ENCODE measurements at regions not wholly inside any gene's neighbourhood (a gene's known extent, or its start where the extent isn't known, plus 50 kb on each side); places are given as distances from the start of the nearest gene placed in this dataset.

GRCh38 chr14:101496776-101497683, 64.3 kb upstream of the DIO3 start:
- TF ChIP-seq CTCF (IDR thresholded peaks at IDR 0.05; ENCODE audit: unreplicated experiment): no peak
- peaks cover 9% of the 10 kb centered on the region for H3K9me3 Mint-ChIP-seq (ENCODE audit: low read depth)
- peaks cover 2% of the 10 kb centered on the region for H3K36me3 Mint-ChIP-seq (ENCODE audit: insufficient read depth)
- H3K27me3 Mint-ChIP-seq: peaks cover 20% of the 10 kb centered on the region
- no peak overlapping the region for H3K27ac Mint-ChIP-seq
- peaks cover 1% of the 10 kb centered on the region for H3K4me1 Mint-ChIP-seq (ENCODE audit: low read depth)
- no peak for DNase-seq (ENCODE audit: low spot score, unreplicated experiment)
- H3K4me3 Mint-ChIP-seq (ENCODE audit: low read depth): no peak overlapping the region

- DNase-seq (ENCODE audit: low spot score, unreplicated experiment): no peak
- Mint-ChIP-seq H3K27ac (no peak overlapping the region), H3K9me3 (ENCODE audit: low read depth) (peaks cover 9% of the 10 kb centered on the region), H3K4me3 (ENCODE audit: low read depth) (no peak overlapping the region), H3K27me3 (peaks cover 23% of the 10 kb centered on the region), H3K36me3 (ENCODE audit: insufficient read depth) (peaks cover 2% of the 10 kb centered on the region), H3K4me1 (ENCODE audit: low read depth) (peaks cover 1% of the 10 kb centered on the region)
- TF ChIP-seq CTCF (IDR thresholded peaks at IDR 0.05; ENCODE audit: unreplicated experiment): no peak
Measured at GRCh38 chr14:101497684-101498525, 63.4 kb upstream of the DIO3 start.

- H3K27ac Mint-ChIP-seq: no peak overlapping the region
- TF ChIP-seq CTCF (IDR thresholded peaks at IDR 0.05; ENCODE audit: unreplicated experiment): no peak
- peaks cover 1% of the 10 kb centered on the region for H3K4me1 Mint-ChIP-seq (ENCODE audit: low read depth)
- H3K9me3 Mint-ChIP-seq (ENCODE audit: low read depth): peaks cover 7% of the 10 kb centered on the region
- H3K36me3 Mint-ChIP-seq (ENCODE audit: insufficient read depth): peaks cover 2% of the 10 kb centered on the region
- H3K4me3 Mint-ChIP-seq (ENCODE audit: low read depth): no peak overlapping the region
- DNase-seq (ENCODE audit: low spot score, unreplicated experiment): no peak
- H3K27me3 Mint-ChIP-seq: peaks cover 24% of the 10 kb centered on the region
Measured at GRCh38 chr14:101498526-101498860, 62.8 kb upstream of the DIO3 start.

- H3K36me3 Mint-ChIP-seq (ENCODE audit: insufficient read depth): peaks cover 2% of the 10 kb centered on the region
- no peak overlapping the region for H3K27ac Mint-ChIP-seq
- no peak overlapping the region for H3K4me3 Mint-ChIP-seq (ENCODE audit: low read depth)
- DNase-seq (ENCODE audit: low spot score, unreplicated experiment): no peak
- no peak for TF ChIP-seq CTCF (IDR thresholded peaks at IDR 0.05; ENCODE audit: unreplicated experiment)
- H3K9me3 Mint-ChIP-seq (ENCODE audit: low read depth): peaks cover 3% of the 10 kb centered on the region
- peaks cover 1% of the 10 kb centered on the region for H3K4me1 Mint-ChIP-seq (ENCODE audit: low read depth)
- peaks cover 24% of the 10 kb centered on the region for H3K27me3 Mint-ChIP-seq
Measured at GRCh38 chr14:101499080-101499479, 62.2 kb upstream of the DIO3 start.

- DNase-seq (ENCODE audit: low spot score, unreplicated experiment): no peak
- no peak overlapping the region for H3K27ac Mint-ChIP-seq
- H3K36me3 Mint-ChIP-seq (ENCODE audit: insufficient read depth): no peaks in the 10 kb centered on the region
- TF ChIP-seq CTCF (IDR thresholded peaks at IDR 0.05; ENCODE audit: unreplicated experiment): no peak
- peaks cover 1% of the 10 kb centered on the region for H3K4me1 Mint-ChIP-seq (ENCODE audit: low read depth)
- peaks cover 22% of the 10 kb centered on the region for H3K27me3 Mint-ChIP-seq
- no peak overlapping the region for H3K4me3 Mint-ChIP-seq (ENCODE audit: low read depth)
- no peaks in the 10 kb centered on the region for H3K9me3 Mint-ChIP-seq (ENCODE audit: low read depth)
Measured at GRCh38 chr14:101499513-101499912, 61.8 kb upstream of the DIO3 start.

All from progenitor cell of endocrine pancreas (in vitro differentiated cells).